H9 (cell line): ENCODE measurements at regions not wholly inside any gene's neighbourhood (a gene's known extent, or its start where the extent isn't known, plus 50 kb on each side); places are given as distances from the start of the nearest gene placed in this dataset.

Experiments used
- DNase-seq: peaks from one replicate; pipeline ENCODE4 v3.0.0-alpha.2; 2017
- H2AFZ ChIP-seq: one replicate; pipeline ENCODE4 v1.6.1; 2013; ENCODE audit warnings: mild to moderate bottlenecking, low read length, control low read depth, moderate library complexity
- H2AK5ac ChIP-seq: 2 replicates; pipeline ENCODE4 v1.6.1; 2013; ENCODE audit warnings: low read length, control low read depth, mixed read lengths; ENCODE audit not compliant: insufficient read length
- H2BK120ac ChIP-seq: one replicate; pipeline ENCODE4 v1.6.1; 2013; ENCODE audit warnings: low read depth, mild to moderate bottlenecking, low read length, control low read depth, inconsistent platforms; ENCODE audit not compliant: poor library complexity, severe bottlenecking
- H2BK12ac ChIP-seq: 2 replicates; pipeline ENCODE4 v1.6.1; 2013; ENCODE audit warnings: low read length, control low read depth, mixed read lengths, low read depth; ENCODE audit not compliant: insufficient read length
- H2BK15ac ChIP-seq: 2 replicates; pipeline ENCODE4 v1.6.1; 2013; ENCODE audit warnings: low read depth, low read length, control low read depth
- H2BK20ac ChIP-seq: one replicate; pipeline ENCODE4 v1.6.1; 2013; ENCODE audit warnings: low read depth, mild to moderate bottlenecking, low read length, control low read depth, inconsistent platforms; ENCODE audit not compliant: poor library complexity, severe bottlenecking
- H2BK5ac ChIP-seq: 2 replicates; pipeline ENCODE4 v1.6.1; 2013; ENCODE audit warnings: low read length, control low read depth, mixed read lengths; ENCODE audit not compliant: insufficient read length
- H3K14ac ChIP-seq: 2 replicates; pipeline ENCODE4 v1.6.1; 2013; ENCODE audit warnings: low read length, control low read depth; ENCODE audit not compliant: insufficient read depth
- H3K18ac ChIP-seq: 2 replicates; pipeline ENCODE4 v1.6.1; 2013; ENCODE audit warnings: low read depth, mild to moderate bottlenecking, mixed read lengths, low read length, control low read depth; ENCODE audit not compliant: insufficient read length
- H3K23ac ChIP-seq: 2 replicates; pipeline ENCODE4 v1.6.1; 2013; ENCODE audit warnings: low read length, control low read depth, mixed read lengths, low read depth; ENCODE audit not compliant: insufficient read length
- H3K23me2 ChIP-seq: 2 replicates; pipeline ENCODE4 v1.6.1; 2013; ENCODE audit warnings: low read depth, mild to moderate bottlenecking, mixed read lengths, low read length, control low read depth; ENCODE audit not compliant: insufficient read length, poor library complexity, severe bottlenecking
- H3K27ac ChIP-seq: 2 replicates; pipeline ENCODE4 v1.5.1; 2013; ENCODE audit warnings: low read length, control low read depth, mixed read lengths, low read depth; ENCODE audit not compliant: insufficient read length
- H3K27me3 ChIP-seq: 2 replicates; pipeline ENCODE4 v1.6.1; 2013; ENCODE audit warnings: low read length, control low read depth, inconsistent platforms; ENCODE audit not compliant: insufficient read depth
- H3K4ac ChIP-seq: 2 replicates; pipeline ENCODE4 v1.6.1; 2013; ENCODE audit warnings: low read depth, mild to moderate bottlenecking, control low read depth, inconsistent platforms, low read length, moderate library complexity
- H3K4me1 ChIP-seq: 2 replicates; pipeline ENCODE4 v1.6.1; 2013; ENCODE audit warnings: low read length, control low read depth, inconsistent platforms; ENCODE audit not compliant: insufficient read depth
- H3K4me2 ChIP-seq: 2 replicates; pipeline ENCODE4 v1.6.1; 2013; ENCODE audit warnings: low read length, control low read depth, mixed read lengths; ENCODE audit not compliant: insufficient read length, insufficient read depth
- H3K56ac ChIP-seq: 2 replicates; pipeline ENCODE4 v1.6.1; 2013; ENCODE audit warnings: low read depth, mild to moderate bottlenecking, mixed read lengths, low read length, control low read depth; ENCODE audit not compliant: insufficient read length
- H3K79me1 ChIP-seq: 2 replicates; pipeline ENCODE4 v1.6.1; 2013; ENCODE audit warnings: low read depth, mild to moderate bottlenecking, moderate library complexity, low read length, control low read depth, inconsistent platforms; ENCODE audit not compliant: insufficient read depth, poor library complexity, severe bottlenecking
- H3K79me2 ChIP-seq: 2 replicates; pipeline ENCODE4 v1.6.1; 2013; ENCODE audit warnings: low read length, control low read depth, inconsistent platforms; ENCODE audit not compliant: insufficient read depth
- H3K9ac ChIP-seq: 2 replicates; pipeline ENCODE4 v1.6.1; 2013; ENCODE audit warnings: low read length, control low read depth, mixed read lengths; ENCODE audit not compliant: insufficient read length; ENCODE audit errors: extremely low read depth
- H3K9me3 ChIP-seq: one replicate; pipeline ENCODE4 v1.6.1; 2013; ENCODE audit warnings: low read depth, low read length, inconsistent platforms; ENCODE audit not compliant: control insufficient read depth
- H3T11ph ChIP-seq: one replicate; pipeline ENCODE4 v1.6.1; 2013; ENCODE audit warnings: mild to moderate bottlenecking, low read length, control low read depth, inconsistent platforms
- H4K20me1 ChIP-seq: one replicate; pipeline ENCODE4 v1.6.1; 2013; ENCODE audit not compliant: control insufficient read depth, insufficient read length, insufficient read depth
- H4K5ac ChIP-seq: 2 replicates; pipeline ENCODE4 v1.6.1; 2013; ENCODE audit warnings: low read depth, mild to moderate bottlenecking, mixed read lengths, low read length, control low read depth; ENCODE audit not compliant: insufficient read length
- H4K8ac ChIP-seq: replicated peaks from 2 replicates; pipeline ENCODE4 v1.6.1; 2013; ENCODE audit warnings: low read length, control low read depth, mixed read lengths, low read depth; ENCODE audit not compliant: insufficient read length
- H4K91ac ChIP-seq: 2 replicates; pipeline ENCODE4 v1.6.1; 2013; ENCODE audit warnings: low read depth, mild to moderate bottlenecking, moderate library complexity, mixed read lengths, low read length, control low read depth; ENCODE audit not compliant: insufficient read length
- H3K27ac Mint-ChIP-seq, 3 experiments: 2 replicates in 2 of 3; 3 replicates in 1 of 3; pipeline ENCODE4 v1.8.0; 2020 to 2021; ENCODE audit warnings: mixed read lengths in 3 of 3, mild to moderate bottlenecking in 1 of 3, moderate library complexity in 1 of 3
- H3K27me3 Mint-ChIP-seq: 2 replicates; pipeline ENCODE4 v1.8.0; 2021; ENCODE audit warnings: low read depth, mild to moderate bottlenecking, moderate library complexity, mixed read lengths
- H3K36me3 Mint-ChIP-seq, 3 experiments: 2 replicates in 2 of 3; 3 replicates in 1 of 3; pipeline ENCODE4 v1.8.0; 2020 to 2021; ENCODE audit warnings: low read depth in 3 of 3, mixed read lengths in 3 of 3; ENCODE audit not compliant: insufficient read depth in 1 of 3
- H3K4me1 Mint-ChIP-seq, 2 experiments: 2 replicates each; pipeline ENCODE4 v1.8.0; 2020; ENCODE audit warnings: mixed read lengths in 2 of 2
- H3K4me3 Mint-ChIP-seq, 2 experiments: 2 replicates in 1 of 2; 3 replicates in 1 of 2; pipeline ENCODE4 v1.8.0; 2020 to 2021; ENCODE audit warnings: mild to moderate bottlenecking in 2 of 2, mixed read lengths in 2 of 2, moderate library complexity in 1 of 2
- H3K9me3 Mint-ChIP-seq, 2 experiments: 2 replicates in 1 of 2; 3 replicates in 1 of 2; pipeline ENCODE4 v1.8.0; 2020; ENCODE audit warnings: mild to moderate bottlenecking in 2 of 2, mixed read lengths in 2 of 2, moderate library complexity in 1 of 2
- WGBS: extraction: QIAGEN DNeasy Blood & Tissue Kit; methylation state at CpG from one replicate; pipeline ENCODE4 v1.1.7; 2013; ENCODE audit warnings: missing lambda C conversion rate, low lambda C conversion rate, mixed read lengths; ENCODE audit not compliant: insufficient read length; ENCODE audit errors: extremely low coverage; 5-methylcytosine and 5-hydroxymethylcytosine counted together
- TF ChIP-seq, protein P1 (sequence below): fragments of 200-600 bp; sonication (generic); conservative IDR thresholded peaks from 3 replicates; pipeline ENCODE4 v1.8.0; 2021; ENCODE audit warnings: antibody characterized with exemption, mild to moderate bottlenecking

GRCh38 chr7:46942574-46942973 is 639.3 kb downstream of the TNS3 start:
- no peak overlapping the region for H3K56ac ChIP-seq
- no peak overlapping the region; a peak in 1 of 7 replicates for H3K27ac Mint-ChIP-seq
- H3K4me1 Mint-ChIP-seq = no peaks in the 10 kb centered on the region
- no peaks in the 10 kb centered on the region for H3K36me3 Mint-ChIP-seq
- no peaks in the 10 kb centered on the region for H3K4me1 ChIP-seq
- H3K18ac ChIP-seq = no peak overlapping the region
- TF ChIP-seq, protein P1, sequence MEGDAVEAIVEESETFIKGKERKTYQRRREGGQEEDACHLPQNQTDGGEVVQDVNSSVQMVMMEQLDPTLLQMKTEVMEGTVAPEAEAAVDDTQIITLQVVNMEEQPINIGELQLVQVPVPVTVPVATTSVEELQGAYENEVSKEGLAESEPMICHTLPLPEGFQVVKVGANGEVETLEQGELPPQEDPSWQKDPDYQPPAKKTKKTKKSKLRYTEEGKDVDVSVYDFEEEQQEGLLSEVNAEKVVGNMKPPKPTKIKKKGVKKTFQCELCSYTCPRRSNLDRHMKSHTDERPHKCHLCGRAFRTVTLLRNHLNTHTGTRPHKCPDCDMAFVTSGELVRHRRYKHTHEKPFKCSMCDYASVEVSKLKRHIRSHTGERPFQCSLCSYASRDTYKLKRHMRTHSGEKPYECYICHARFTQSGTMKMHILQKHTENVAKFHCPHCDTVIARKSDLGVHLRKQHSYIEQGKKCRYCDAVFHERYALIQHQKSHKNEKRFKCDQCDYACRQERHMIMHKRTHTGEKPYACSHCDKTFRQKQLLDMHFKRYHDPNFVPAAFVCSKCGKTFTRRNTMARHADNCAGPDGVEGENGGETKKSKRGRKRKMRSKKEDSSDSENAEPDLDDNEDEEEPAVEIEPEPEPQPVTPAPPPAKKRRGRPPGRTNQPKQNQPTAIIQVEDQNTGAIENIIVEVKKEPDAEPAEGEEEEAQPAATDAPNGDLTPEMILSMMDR = peak; percentile 13; the same call in 1 of the 3 replicates
- no peaks in the 10 kb centered on the region for H3K27me3 ChIP-seq
- no peaks in the 10 kb centered on the region for H3K23me2 ChIP-seq
- no peak overlapping the region for H2BK5ac ChIP-seq
- H3K23ac ChIP-seq = no peak overlapping the region
- no peak overlapping the region for H3K27ac ChIP-seq
- peaks cover 3% of the 10 kb centered on the region for H3K27me3 Mint-ChIP-seq
- no peak overlapping the region for H3K4me2 ChIP-seq
- no peaks in the 10 kb centered on the region for H3K79me1 ChIP-seq
- no peaks in the 10 kb centered on the region for H4K20me1 ChIP-seq
- no peaks in the 10 kb centered on the region for H3K79me2 ChIP-seq
- DNase-seq = no peak
- no peak overlapping the region for H4K8ac ChIP-seq
- H3T11ph ChIP-seq = no peak overlapping the region
- no peak overlapping the region for H2AFZ ChIP-seq
- H3K4ac ChIP-seq = no peak overlapping the region
- H2BK15ac ChIP-seq = no peak overlapping the region
- no peak overlapping the region for H4K91ac ChIP-seq
- H3K9ac ChIP-seq = no peak overlapping the region
- H2BK120ac ChIP-seq = no peak overlapping the region
- no peak overlapping the region for H2AK5ac ChIP-seq
- H4K5ac ChIP-seq = no peak overlapping the region
- H2BK12ac ChIP-seq = no peak overlapping the region
- no peak overlapping the region for H3K4me3 Mint-ChIP-seq
- H3K14ac ChIP-seq = no peak overlapping the region; the same call in 1 of the 2 replicates
- H2BK20ac ChIP-seq = no peak overlapping the region
- H3K9me3 ChIP-seq = no peaks in the 10 kb centered on the region
- H3K9me3 Mint-ChIP-seq = no peaks in the 10 kb centered on the region
- no CpG with 5 or more reads among the region's 5 CpGs for WGBS
